RKO (cell line): ENCODE measurements at regions not wholly inside any gene's neighbourhood (a gene's known extent, or its start where the extent isn't known, plus 50 kb on each side); places are given as distances from the start of the nearest gene placed in this dataset.
A peak's percentile ranks its signal among the peaks of the same experiment; 100 is the strongest.
"Not testable (repeated sequence)": the region's sequence is repeated elsewhere in the genome, so short reads cannot be mapped to it uniquely, and the experiment has no call there.

ENCODE experiments used
- DNase-seq: peaks from one replicate; pipeline ENCODE4 v3.0.0-alpha.2; 2016; ENCODE audit warnings: low spot score

DNA sequence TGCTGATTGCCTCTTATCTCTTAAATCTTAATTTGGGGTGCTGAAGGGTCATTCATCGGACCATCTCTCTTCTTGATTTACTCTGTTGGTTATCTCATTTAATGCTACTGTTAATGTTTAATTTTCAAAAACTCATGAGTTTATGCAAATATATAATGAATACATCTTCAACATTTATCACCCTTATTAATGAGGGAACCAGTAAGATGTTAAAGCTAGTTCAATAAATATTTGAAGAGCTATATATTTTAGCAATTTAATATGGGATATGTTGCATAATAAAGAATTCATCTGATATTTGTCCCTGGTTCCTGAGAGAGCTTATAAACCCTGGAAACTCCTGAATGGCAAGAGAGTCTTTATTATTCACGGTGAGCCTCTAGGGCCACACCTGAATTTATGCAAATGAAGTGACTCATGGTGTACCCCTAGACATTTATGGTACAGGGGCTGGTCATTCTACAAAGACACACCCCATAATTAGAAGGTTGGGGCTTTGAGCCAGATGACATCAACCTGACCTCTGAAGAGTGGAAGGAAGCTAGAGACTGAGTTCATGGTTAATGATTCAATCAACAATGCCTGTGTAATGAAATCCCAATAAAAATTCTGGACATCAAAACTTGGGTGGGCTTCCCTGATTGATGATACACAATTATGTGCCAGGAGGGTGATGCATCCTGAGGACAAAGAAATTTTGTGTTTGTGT, 339.5 kb upstream of the ZNF608 start:
- no peak for DNase-seq

DNA sequence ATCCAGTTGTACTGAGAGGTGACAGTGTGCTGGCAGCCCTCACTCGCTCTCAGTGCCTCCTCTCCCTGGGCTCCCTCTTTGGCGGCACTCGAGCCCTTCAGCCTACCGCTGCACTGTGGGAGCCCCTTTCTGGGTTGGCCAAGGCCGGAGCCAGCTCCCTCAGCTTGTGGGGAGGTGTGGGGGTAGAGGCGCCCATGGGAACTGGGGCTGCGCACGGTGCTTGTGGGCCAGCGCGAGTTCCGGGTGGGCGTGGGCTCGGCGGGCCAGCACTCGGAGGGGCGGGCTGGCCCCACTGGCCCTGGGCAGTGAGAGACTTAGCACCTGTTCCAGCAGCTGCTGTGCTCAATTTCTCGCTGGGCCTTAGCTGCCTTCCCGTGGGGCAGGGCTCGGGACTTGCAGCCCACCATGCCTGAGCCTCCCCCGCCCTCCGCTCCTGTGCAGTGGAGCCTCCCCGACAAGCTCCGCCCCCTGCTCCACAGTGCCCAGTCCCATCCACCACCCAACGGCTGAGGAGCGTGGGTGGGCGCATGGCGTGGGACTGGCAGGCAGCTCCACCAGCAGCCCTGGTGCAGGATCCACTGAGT, 342.2 kb upstream of the ZNF608 start:
- DNase-seq: no peak

GRCh38 chr5:125092138-125092537, 345.7 kb upstream of the ZNF608 start:
- not testable (repeated sequence) for DNase-seq

- DNase-seq: peak; percentile 69
Measured at GRCh38 chr5:125093776-125094175, 347.3 kb upstream of the ZNF608 start.

DNA sequence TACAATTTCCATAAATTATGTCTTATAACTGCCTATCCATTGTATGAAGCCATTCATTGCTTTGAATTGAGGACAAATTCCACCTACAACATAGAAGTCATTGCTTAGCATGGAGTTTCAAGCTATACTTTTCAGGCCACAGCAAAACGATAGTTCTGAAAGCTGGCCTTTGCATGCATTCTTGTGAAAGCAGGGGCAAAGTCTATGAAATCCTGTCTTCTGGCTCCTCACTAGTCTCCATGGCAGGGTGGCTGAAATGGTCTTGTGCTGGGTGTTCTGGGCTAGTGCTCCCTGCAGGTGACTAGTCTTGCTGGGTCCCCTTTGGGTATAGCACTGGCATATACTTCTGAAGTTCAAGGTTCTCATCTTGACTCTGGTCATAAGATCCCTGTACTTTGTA, 353.9 kb upstream of the ZNF608 start:
- no peak for DNase-seq

DNA sequence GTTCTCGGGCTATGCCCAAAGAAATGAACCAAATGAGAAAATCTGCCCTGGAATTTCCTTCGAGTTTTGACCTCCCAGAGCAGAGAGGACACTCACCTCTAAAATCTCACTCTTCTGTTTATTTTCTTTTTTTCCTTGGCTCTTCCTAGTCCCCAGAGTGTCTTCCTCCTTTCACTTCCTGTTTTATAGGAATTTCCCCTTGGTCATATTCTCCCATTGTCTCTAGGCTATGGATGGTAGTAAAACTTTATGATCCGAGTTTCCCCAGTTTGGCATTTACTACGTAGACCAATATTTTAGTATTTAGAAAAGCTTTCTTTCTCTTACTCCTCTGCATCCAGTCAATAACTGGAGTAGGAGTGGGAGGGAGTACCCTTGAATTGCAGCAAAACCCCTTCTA, 354.5 kb upstream of the ZNF608 start:
- no peak for DNase-seq

GRCh38 chr5:125103459-125103858, 357.0 kb upstream of the ZNF608 start:
- DNase-seq: no peak

- DNase-seq: no peak
Measured at GRCh38 chr5:125106271-125106670, 359.8 kb upstream of the ZNF608 start.

DNA sequence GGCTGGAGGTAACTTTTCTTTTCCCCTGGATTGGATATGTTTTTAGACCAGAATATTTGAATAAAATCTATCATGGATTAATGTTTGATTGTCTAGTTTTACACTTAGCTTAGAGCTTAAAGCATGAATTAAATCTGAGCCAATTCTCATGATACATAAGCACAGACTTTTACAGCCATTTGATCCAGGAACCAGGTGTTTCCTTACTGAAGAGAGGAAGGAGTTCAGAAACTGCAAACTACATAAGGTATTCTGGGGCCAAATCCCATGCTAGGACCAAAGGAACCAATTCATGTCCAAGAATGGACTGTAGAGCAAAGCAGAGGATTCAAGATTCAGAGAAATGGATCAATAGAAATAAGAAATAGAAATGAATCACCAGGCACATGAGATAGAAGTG, 360.4 kb upstream of the ZNF608 start:
- DNase-seq: no peak

DNA sequence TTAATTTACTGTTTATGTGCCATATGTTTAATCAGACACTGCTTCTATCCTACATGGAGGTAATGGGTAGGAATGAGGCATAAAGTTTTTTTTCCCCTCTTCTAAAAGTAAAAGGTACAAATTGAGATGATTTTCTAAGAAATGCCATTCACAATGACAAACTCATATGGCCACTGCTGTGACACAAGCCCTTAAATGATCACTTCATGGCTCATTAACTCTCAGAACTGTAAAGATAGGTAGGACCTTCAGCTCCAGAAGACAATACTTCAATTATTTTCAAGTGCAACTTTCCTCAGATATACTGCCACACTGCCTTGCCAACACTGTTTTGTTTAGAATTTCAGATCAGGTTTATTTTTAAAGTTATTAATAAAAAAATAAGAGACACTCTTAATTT, 362.9 kb upstream of the ZNF608 start:
- no peak for DNase-seq

DNA sequence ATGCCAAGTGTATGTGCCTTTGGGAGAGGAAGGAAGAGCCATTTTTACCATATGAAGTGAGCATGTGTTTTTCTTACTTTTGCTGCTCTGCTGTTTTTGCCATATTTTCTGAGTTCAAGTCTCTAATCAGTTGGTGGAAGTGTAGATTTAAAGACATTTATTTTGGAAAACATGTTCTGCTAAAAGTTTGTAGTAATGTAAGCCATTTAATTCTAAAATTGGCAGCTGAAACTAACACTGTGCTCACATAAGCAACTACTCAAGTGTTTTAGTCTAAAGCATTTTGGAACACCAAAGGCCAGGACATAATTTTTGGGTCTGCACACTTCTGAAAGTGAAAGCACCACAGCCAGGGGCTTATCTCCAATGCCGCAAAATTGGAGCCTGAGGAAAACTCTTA, 363.4 kb upstream of the ZNF608 start:
- DNase-seq: no peak

DNA sequence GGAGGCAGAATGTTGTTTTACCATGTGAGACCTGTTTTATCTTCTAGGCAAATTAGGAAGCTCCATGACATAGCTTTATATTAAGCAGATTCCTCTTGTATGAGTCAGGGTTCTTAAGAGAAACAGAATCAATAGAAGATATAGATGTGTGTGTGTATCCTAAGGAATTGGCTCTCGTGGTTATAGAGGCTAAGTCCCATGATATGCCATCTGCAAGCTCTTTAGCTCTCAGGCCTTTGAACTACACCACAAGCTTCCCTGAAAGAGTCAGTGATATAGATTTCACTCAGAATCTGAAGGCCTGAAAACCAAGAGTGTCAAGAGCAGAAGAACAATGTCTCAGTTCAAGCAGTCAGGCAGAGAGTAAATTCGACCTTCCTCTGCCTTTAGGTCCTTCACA, 365.8 kb upstream of the ZNF608 start:
- DNase-seq: no peak

DNA sequence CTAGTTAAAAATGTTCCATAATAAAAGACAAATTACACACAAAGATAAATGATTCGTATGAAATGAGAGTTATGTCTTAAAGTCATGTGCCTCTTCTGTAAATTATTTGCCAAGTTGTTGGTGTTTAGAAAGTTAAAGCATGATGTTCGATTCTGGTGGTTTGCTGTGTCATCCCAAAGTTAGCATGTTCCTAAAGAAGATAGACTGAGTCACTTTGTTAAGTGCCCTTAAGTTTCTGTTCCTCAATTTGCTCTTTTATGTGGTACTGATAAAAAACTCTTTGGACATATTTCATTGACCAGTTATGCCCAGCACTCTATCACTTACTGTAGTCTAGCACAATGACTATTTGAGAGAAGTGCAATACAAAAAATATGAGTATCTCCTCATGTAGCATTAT, 366.9 kb upstream of the ZNF608 start:
- DNase-seq: no peak

DNA sequence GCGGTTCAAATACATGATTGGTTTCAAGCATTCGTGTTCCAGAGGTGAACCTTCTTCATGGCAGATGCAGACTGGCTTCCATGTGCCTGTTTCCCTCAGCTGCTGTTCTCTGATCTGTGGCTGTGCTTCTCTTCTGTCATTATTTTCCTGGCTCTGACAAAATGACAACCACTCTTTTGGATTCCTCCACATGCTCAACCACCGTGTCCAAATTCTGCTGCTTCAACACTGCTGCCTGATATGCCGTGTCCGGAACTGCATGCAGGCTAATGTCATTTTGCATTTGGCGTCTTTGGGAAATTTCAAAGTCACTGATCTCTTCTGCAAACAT, 368.7 kb upstream of the ZNF608 start:
- DNase-seq: no peak

DNA sequence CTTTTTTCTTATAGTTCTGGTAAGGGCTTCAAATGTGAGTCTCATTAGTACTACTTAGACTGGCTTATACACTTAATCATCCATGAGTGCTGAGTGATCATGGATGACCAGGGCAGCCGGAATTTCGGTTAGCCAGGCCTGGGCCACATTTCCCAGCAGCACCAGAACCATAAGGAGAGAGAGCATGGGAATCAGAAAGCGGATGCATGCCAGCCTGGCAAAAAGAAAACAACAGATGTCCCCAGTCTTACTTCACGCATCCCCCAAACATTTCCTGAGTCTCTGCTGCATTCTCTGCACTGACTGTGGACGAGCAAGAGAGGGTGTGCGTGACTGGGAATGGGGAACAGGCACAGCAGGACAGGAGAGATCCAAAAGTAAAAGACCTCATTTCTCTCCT, 371.1 kb upstream of the ZNF608 start:
- DNase-seq: no peak

- no peak for DNase-seq
Measured at GRCh38 chr5:125120012-125120411, 373.6 kb upstream of the ZNF608 start.

DNA sequence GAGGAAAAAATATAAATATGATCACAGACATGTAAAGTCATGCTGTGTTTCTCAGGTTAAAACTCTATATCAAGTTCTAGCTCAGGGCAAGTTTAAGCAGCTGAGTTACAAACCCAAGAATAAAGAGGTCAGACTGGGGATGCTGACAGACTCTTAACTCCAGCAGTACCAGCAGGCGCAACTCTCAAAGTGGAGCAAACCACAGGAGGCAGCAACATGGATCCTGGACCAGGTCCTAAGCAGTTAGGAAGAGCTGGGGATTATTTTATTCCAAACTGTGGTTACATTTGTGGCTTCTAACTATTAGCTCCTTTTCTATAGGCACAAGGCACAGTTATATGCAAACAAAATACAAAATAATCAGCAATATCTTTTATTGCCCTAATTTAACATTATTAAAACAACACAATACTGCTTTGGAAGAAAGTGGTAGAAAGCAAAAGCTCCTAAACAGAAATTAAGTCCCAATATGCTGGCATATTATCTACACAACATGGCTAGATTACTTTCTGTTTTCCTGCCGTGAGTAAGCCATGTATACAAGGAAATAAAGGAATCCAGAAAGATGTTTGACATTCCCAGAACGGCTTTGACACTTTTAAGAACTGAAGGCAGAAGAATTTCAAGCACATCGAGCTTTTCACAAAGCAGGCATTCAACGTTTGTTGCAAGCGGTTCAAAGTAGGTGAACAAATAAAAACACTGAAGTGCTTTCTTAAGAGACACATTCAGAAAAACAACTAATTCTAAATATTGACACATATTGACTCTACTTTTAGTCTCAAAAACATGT, 378.8 kb upstream of the ZNF608 start:
- DNase-seq: no peak

DNA sequence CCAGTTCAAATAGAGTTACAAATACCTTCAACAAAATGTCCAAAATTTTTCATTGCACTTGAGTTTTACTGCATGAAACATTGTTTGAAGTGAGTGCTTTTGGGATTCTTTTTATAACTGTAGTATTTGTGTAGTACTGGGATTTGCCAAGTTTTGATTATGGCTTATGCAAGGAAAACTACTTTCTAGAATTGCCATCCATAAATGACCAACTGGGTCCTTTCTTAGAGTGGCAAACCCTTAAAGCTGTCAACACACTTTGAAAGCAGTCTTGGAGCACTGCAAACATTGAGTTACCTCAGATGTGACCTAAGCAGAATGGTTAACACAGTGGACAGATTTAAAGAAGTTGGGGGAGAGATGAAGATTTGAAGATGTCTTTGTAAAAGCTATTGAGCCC, 379.6 kb upstream of the ZNF608 start:
- no peak for DNase-seq

GRCh38 chr5:125129151-125129806, 382.8 kb upstream of the ZNF608 start:
- DNase-seq: no peak

GRCh38 chr5:125130591-125130990, 384.2 kb upstream of the ZNF608 start:
- no peak for DNase-seq

- no peak for DNase-seq
Measured at GRCh38 chr5:125134216-125135081, 388.0 kb upstream of the ZNF608 start.

DNA sequence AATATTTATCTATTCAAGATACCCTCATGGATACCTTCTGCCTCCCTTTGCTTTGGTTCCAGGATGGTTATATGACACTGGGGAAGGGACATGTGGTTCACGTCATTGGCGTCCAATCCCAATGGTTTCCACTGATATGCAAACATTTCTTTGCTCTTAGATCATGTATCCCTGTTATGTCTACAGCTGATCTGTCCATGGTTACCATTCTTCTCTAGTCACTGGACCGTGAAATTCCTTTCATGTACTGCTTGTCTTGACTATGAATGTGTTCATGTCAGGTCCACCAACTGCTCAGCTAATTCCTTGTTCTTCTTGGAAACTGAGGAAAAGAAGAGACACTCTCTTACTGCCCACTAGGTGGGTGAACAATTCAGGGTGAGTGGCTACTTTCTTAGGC, 391.1 kb upstream of the ZNF608 start:
- DNase-seq: no peak
